KBM-7 (cell line): ENCODE measurements at regions not wholly inside any gene's neighbourhood (a gene's known extent, or its start where the extent isn't known, plus 50 kb on each side); places are given as distances from the start of the nearest gene placed in this dataset.

Source experiments
- DNase-seq: peaks from one replicate; pipeline ENCODE4 v3.0.0-alpha.2; 2015
- in situ Hi-C: fragments of 300-500 bp; cut with MboI; formaldehyde crosslinking; loops from 2 replicates; pipeline ENCODE4 v1.14.3; 2020; ENCODE audit warnings: low sequenced_read_pairs, low pct_unique_long_range_greater_than_20kb, mixed read lengths

- DNase-seq = no peak
- in situ Hi-C loops = no loop called here
Observed at GRCh38 chr5:117813850-117814249, 1174.5 kb downstream of the DTWD2 start.

- in situ Hi-C loops = no loop called here
Observed at GRCh38 chr5:117812861-117813260, 1175.5 kb downstream of the DTWD2 start.

GRCh38 chr5:117809251-117809650 lies 1179.1 kb downstream of the DTWD2 start:
- in situ Hi-C loops = no loop called here
- DNase-seq = no peak

More at GRCh38 chr5:117812861-117813260, 1175.5 kb downstream of the DTWD2 start:
- DNase-seq = no peak

GRCh38 chr5:117805058-117805457 lies 1183.3 kb downstream of the DTWD2 start:
- in situ Hi-C loops = no loop called here
- DNase-seq = no peak

- no peak for DNase-seq
- in situ Hi-C loops = no loop called here
Observed at GRCh38 chr5:117803533-117803932, 1184.8 kb downstream of the DTWD2 start.

- in situ Hi-C loops = no loop called here
- no peak for DNase-seq
Observed at GRCh38 chr5:117801583-117801982, 1186.8 kb downstream of the DTWD2 start.

GRCh38 chr5:117800261-117800660 lies 1188.1 kb downstream of the DTWD2 start:
- in situ Hi-C loops = no loop called here
- DNase-seq = no peak

- in situ Hi-C loops = no loop called here
- DNase-seq = no peak
Observed at GRCh38 chr5:117794847-117795246, 1193.5 kb downstream of the DTWD2 start.

GRCh38 chr5:117793963-117794362 lies 1194.4 kb downstream of the DTWD2 start:
- in situ Hi-C loops = no loop called here
- DNase-seq = no peak

- no peak for DNase-seq
- in situ Hi-C loops = no loop called here
Observed at GRCh38 chr5:117792476-117792875, 1195.9 kb downstream of the DTWD2 start.

GRCh38 chr5:117788596-117788995 lies 1199.8 kb downstream of the DTWD2 start:
- in situ Hi-C loops = no loop called here
- no peak for DNase-seq

- DNase-seq = no peak
Observed at GRCh38 chr5:117779171-117779570, 1204.5 kb upstream of the SEMA6A start.

GRCh38 chr5:117776977-117777376 lies 1202.4 kb upstream of the SEMA6A start:
- in situ Hi-C loops = no loop called here
- DNase-seq = no peak

More at GRCh38 chr5:117779171-117779570, 1204.5 kb upstream of the SEMA6A start:
- in situ Hi-C loops = no loop called here

- in situ Hi-C loops = no loop called here
Observed at GRCh38 chr5:117769877-117770276, 1195.3 kb upstream of the SEMA6A start.

GRCh38 chr5:117763271-117763670 lies 1188.6 kb upstream of the SEMA6A start:
- no peak for DNase-seq
- in situ Hi-C loops = no loop called here

More at GRCh38 chr5:117769877-117770276, 1195.3 kb upstream of the SEMA6A start:
- DNase-seq = no peak

- DNase-seq = no peak
- in situ Hi-C loops = no loop called here
Observed at GRCh38 chr5:117761186-117761585, 1186.6 kb upstream of the SEMA6A start.

GRCh38 chr5:117759849-117760499 lies 1185.4 kb upstream of the SEMA6A start:
- in situ Hi-C loops = no loop called here
- DNase-seq = no peak

- in situ Hi-C loops = no loop called here
- no peak for DNase-seq
Observed at GRCh38 chr5:117752403-117752802, 1177.8 kb upstream of the SEMA6A start.

- in situ Hi-C loops = no loop called here
- DNase-seq = no peak
Observed at GRCh38 chr5:117748336-117748735, 1173.7 kb upstream of the SEMA6A start.

- DNase-seq = no peak
Observed at GRCh38 chr5:117743337-117743736, 1168.7 kb upstream of the SEMA6A start.

GRCh38 chr5:117741655-117742206 lies 1167.1 kb upstream of the SEMA6A start:
- in situ Hi-C loops = no loop called here
- DNase-seq = no peak

More at GRCh38 chr5:117743337-117743736, 1168.7 kb upstream of the SEMA6A start:
- in situ Hi-C loops = no loop called here
